Endodermal cell (in vitro differentiated cells): ENCODE measurements at regions not wholly inside any gene's neighbourhood (a gene's known extent, or its start where the extent isn't known, plus 50 kb on each side); places are given as distances from the start of the nearest gene placed in this dataset.

Experiments
- DNase-seq: peaks from one replicate; pipeline ENCODE4 v3.0.0-alpha.2; 2017
- H3K27ac ChIP-seq: 2 replicates; pipeline ENCODE4 v1.5.1; 2013; ENCODE audit warnings: mild to moderate bottlenecking, low read depth, low read length, moderate library complexity
- H3K27me3 ChIP-seq: 2 replicates; pipeline ENCODE4 v1.6.1; 2013; ENCODE audit warnings: mild to moderate bottlenecking, low read length, moderate library complexity; ENCODE audit not compliant: insufficient read depth, control insufficient read depth, poor library complexity, severe bottlenecking
- H3K36me3 ChIP-seq: 2 replicates; pipeline ENCODE4 v1.7.0; 2013; ENCODE audit warnings: mild to moderate bottlenecking, low read length, moderate library complexity; ENCODE audit not compliant: control insufficient read depth, insufficient read depth
- H3K4me1 ChIP-seq: one replicate; pipeline ENCODE4 v1.7.0; 2013; ENCODE audit warnings: low read length; ENCODE audit not compliant: control insufficient read depth, insufficient read depth
- H3K4me3 ChIP-seq: 2 replicates; pipeline ENCODE4 v1.5.1; 2013; ENCODE audit warnings: mild to moderate bottlenecking, low read length, moderate library complexity
- H3K9ac ChIP-seq: 2 replicates; pipeline ENCODE4 v1.6.1; 2013; ENCODE audit warnings: mild to moderate bottlenecking, low read length, moderate library complexity; ENCODE audit not compliant: poor library complexity, severe bottlenecking; ENCODE audit errors: extremely low read depth
- H3K9me3 ChIP-seq: 2 replicates; pipeline ENCODE4 v1.6.1; 2013; ENCODE audit warnings: mild to moderate bottlenecking, low read length, moderate library complexity; ENCODE audit not compliant: control insufficient read depth
- H3K27ac Mint-ChIP-seq: 2 replicates; pipeline ENCODE4 v1.8.0; 2020; ENCODE audit warnings: mixed read lengths
- H3K27me3 Mint-ChIP-seq: 2 replicates; pipeline ENCODE4 v1.8.0; 2021; ENCODE audit warnings: mild to moderate bottlenecking, mixed read lengths; ENCODE audit not compliant: insufficient read depth
- H3K36me3 Mint-ChIP-seq: 2 replicates; pipeline ENCODE4 v1.8.0; 2020; ENCODE audit warnings: low read depth, mixed read lengths
- H3K4me1 Mint-ChIP-seq: 2 replicates; pipeline ENCODE4 v1.8.0; 2020; ENCODE audit warnings: mixed read lengths
- H3K4me3 Mint-ChIP-seq: 2 replicates; pipeline ENCODE4 v1.8.0; 2020; ENCODE audit warnings: mild to moderate bottlenecking, moderate library complexity, mixed read lengths
- H3K9me3 Mint-ChIP-seq: 2 replicates; pipeline ENCODE4 v1.8.0; 2020; ENCODE audit warnings: mild to moderate bottlenecking, mixed read lengths
- WGBS, 2 experiments: methylation state at CpG; one replicate each; pipeline versions ENCODE4 v1.1.5 to v1.1.7; 2013; ENCODE audit warnings: missing lambda C conversion rate in 2 of 2, mixed read lengths in 1 of 2; ENCODE audit not compliant: insufficient coverage in 1 of 2, insufficient read length in 1 of 2; 5-methylcytosine and 5-hydroxymethylcytosine counted together
- TF ChIP-seq, protein P1 (sequence below): fragments of 200-600 bp; sonication (generic); conservative IDR thresholded peaks from 2 replicates; pipeline ENCODE4 v1.5.0; 2021; ENCODE audit warnings: antibody characterized with exemption, mild to moderate bottlenecking

DNA sequence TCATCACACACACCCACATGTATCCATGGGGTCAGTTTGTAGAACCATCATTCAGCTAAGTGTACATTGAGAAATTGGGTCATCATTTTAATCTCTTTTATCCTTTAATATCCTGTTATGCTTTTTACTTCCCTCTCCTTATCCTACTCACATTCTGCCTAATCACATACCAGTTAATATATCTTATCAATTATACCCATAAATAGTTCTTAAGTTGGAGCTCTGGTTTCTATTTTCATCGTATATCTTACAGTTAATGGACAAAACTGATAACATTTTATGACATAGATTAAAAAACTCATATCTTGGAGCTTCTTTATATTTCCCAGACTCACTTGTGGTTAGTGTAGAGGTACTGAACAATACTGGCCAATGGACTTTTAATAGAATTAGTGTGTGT lies 729.5 kb upstream of the LCORL start:
- no peaks in the 10 kb centered on the region for H3K9me3 Mint-ChIP-seq
- H3K9ac ChIP-seq = no peak overlapping the region
- TF ChIP-seq, protein P1, sequence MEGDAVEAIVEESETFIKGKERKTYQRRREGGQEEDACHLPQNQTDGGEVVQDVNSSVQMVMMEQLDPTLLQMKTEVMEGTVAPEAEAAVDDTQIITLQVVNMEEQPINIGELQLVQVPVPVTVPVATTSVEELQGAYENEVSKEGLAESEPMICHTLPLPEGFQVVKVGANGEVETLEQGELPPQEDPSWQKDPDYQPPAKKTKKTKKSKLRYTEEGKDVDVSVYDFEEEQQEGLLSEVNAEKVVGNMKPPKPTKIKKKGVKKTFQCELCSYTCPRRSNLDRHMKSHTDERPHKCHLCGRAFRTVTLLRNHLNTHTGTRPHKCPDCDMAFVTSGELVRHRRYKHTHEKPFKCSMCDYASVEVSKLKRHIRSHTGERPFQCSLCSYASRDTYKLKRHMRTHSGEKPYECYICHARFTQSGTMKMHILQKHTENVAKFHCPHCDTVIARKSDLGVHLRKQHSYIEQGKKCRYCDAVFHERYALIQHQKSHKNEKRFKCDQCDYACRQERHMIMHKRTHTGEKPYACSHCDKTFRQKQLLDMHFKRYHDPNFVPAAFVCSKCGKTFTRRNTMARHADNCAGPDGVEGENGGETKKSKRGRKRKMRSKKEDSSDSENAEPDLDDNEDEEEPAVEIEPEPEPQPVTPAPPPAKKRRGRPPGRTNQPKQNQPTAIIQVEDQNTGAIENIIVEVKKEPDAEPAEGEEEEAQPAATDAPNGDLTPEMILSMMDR = no peak
- H3K36me3 ChIP-seq = no peaks in the 10 kb centered on the region
- H3K27ac ChIP-seq = no peak overlapping the region
- H3K4me1 Mint-ChIP-seq = no peaks in the 10 kb centered on the region
- H3K4me3 Mint-ChIP-seq = no peak overlapping the region
- H3K27me3 Mint-ChIP-seq = no peaks in the 10 kb centered on the region
- peaks cover 4% of the 10 kb centered on the region for H3K9me3 ChIP-seq
- no peaks in the 10 kb centered on the region for H3K27me3 ChIP-seq
- H3K27ac Mint-ChIP-seq = no peak overlapping the region
- H3K4me3 ChIP-seq = no peak overlapping the region
- no peak for DNase-seq
- 100% methylated on average over 1 of the region's 1 CpG; no CpG with 5 or more reads in 1 of the 2 experiments for WGBS, 2 experiments
- no peaks in the 10 kb centered on the region for H3K36me3 Mint-ChIP-seq
- no peaks in the 10 kb centered on the region for H3K4me1 ChIP-seq

DNA sequence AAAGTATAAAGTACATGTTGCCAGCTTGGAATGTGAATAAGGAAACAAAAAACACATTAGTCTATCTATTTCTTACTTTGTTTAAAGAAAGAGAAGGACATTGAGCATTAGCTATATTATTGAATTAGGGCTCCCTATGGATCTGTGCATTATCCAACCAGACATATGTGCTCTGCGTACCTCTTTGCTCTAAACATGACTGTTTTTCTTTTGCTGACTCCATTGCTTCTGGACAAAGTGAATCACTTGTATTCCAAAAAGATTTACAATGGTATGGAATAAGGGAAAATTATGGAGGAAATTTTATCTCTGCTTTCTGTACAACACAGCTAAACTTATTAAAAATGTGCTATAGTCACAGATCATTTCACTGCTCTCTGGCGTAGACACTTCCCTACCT lies 727.8 kb upstream of the LCORL start:
- Histone ChIP-seq H3K27me3 (no peaks in the 10 kb centered on the region), H3K27ac (no peak overlapping the region), H3K9ac (no peak overlapping the region), H3K4me1 (no peaks in the 10 kb centered on the region), H3K9me3 (peaks cover 4% of the 10 kb centered on the region), H3K4me3 (no peak overlapping the region), H3K36me3 (no peaks in the 10 kb centered on the region)
- H3K4me1 Mint-ChIP-seq = no peaks in the 10 kb centered on the region
- no peaks in the 10 kb centered on the region for H3K36me3 Mint-ChIP-seq
- no peak overlapping the region for H3K27ac Mint-ChIP-seq
- no peaks in the 10 kb centered on the region for H3K9me3 Mint-ChIP-seq
- no peak overlapping the region for H3K4me3 Mint-ChIP-seq
- TF ChIP-seq, protein P1 = no peak
- no peaks in the 10 kb centered on the region for H3K27me3 Mint-ChIP-seq
- 83 to 100% methylated on average over 1 to 2 of the region's 2 CpGs for WGBS, 2 experiments
- no peak for DNase-seq

DNA sequence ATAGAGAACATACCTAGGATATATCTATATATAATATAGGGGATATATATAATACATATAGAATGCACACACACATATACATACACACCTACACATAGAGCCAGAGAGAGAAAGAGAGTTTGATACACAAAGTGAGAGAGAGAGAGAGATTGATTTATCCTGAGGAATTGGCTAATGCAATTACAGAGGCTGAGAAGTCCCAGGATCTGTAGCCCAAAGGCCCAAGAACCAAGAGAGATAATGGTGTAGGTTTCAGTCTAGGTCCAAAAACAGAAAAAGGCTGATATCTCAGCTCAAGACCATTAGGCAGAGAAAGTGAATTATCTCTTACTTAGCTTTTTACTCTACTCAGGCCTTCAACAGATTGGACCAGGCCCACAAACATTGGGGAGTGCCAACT lies 715.0 kb upstream of the LCORL start:
- TF ChIP-seq, protein P1 = no peak
- no peaks in the 10 kb centered on the region for H3K9me3 ChIP-seq

More for the DNA sequence above, 715.0 kb upstream of the LCORL start:
- Mint-ChIP-seq H3K27me3 (no peaks in the 10 kb centered on the region), H3K4me1 (no peaks in the 10 kb centered on the region), H3K4me3 (no peak overlapping the region), H3K9me3 (no peaks in the 10 kb centered on the region), H3K27ac (no peak overlapping the region), H3K36me3 (no peaks in the 10 kb centered on the region)
- Histone ChIP-seq H3K4me3 (no peak overlapping the region), H3K27me3 (no peaks in the 10 kb centered on the region), H3K36me3 (no peaks in the 10 kb centered on the region), H3K4me1 (no peaks in the 10 kb centered on the region), H3K27ac (no peak overlapping the region), H3K9ac (no peak overlapping the region)
- no peak for DNase-seq
